PC-3 (cell line): ENCODE measurements at regions not wholly inside any gene's neighbourhood (a gene's known extent, or its start where the extent isn't known, plus 50 kb on each side); places are given as distances from the start of the nearest gene placed in this dataset.

Source experiments
- ATAC-seq: fragments of 200-7000 bp; cut with Tn5 transposase; 2 replicates; pipeline ENCODE4 v1.9.1; 2020; ENCODE audit warnings: mild to moderate bottlenecking, moderate library complexity
- BruUV-seq: library from RNA; stranded (reverse); fragments of 400-500 nt; replicated peaks from 2 replicates; lab custom pipeline; 2021; lab: Mats Ljungman, UMichigan
- CTCF ChIA-PET: fragments of 300-600 bp; sonication (Branson Sonifier 250); formaldehyde crosslinking; loops from one replicate; lab custom pipeline; 2022; ENCODE audit warnings: antibody characterized with exemption; lab: Charles Lee
- POLR2A ChIA-PET: fragments of 300-600 bp; sonication (Branson Sonifier 250); formaldehyde crosslinking; loops from one replicate; lab custom pipeline; 2022; ENCODE audit warnings: antibody characterized with exemption; ENCODE audit not compliant: unreplicated experiment; lab: Charles Lee
- DNase-seq: peaks from one replicate; pipeline ENCODE4 v3.0.0-alpha.2; 2015
- H2AFZ ChIP-seq: fragments of 300-600 bp; sonication (generic); 2 replicates; pipeline ENCODE4 v1.6.0; 2016; ENCODE audit warnings: antibody characterized with exemption, low read length
- H3F3A ChIP-seq: fragments of 300-600 bp; sonication (generic); one replicate; pipeline ENCODE4 v1.6.0; 2017; ENCODE audit warnings: antibody characterized with exemption, low read length, control low read depth, mild to moderate bottlenecking; ENCODE audit not compliant: unreplicated experiment
- H3K27ac ChIP-seq: fragments of 300-600 bp; sonication (generic); 2 replicates; pipeline ENCODE4 v1.5.1; 2016; ENCODE audit warnings: mild to moderate bottlenecking, low read length
- H3K27me3 ChIP-seq: fragments of 300-600 bp; sonication (generic); 2 replicates; pipeline ENCODE4 v1.6.1; 2016; ENCODE audit warnings: low read length, mixed read lengths
- H3K36me3 ChIP-seq: fragments of 300-600 bp; sonication (generic); 2 replicates; pipeline ENCODE4 v1.6.1; 2016; ENCODE audit warnings: low read depth, mixed run types, low read length, mixed read lengths
- H3K4me1 ChIP-seq: fragments of 300-600 bp; sonication (generic); 2 replicates; pipeline ENCODE4 v1.5.1; 2016; ENCODE audit warnings: low read length; ENCODE audit not compliant: insufficient read depth
- H3K4me2 ChIP-seq: fragments of 300-600 bp; sonication (generic); 2 replicates; pipeline ENCODE4 v1.6.0; 2016; ENCODE audit warnings: low read length
- H3K4me3 ChIP-seq: fragments of 300-600 bp; sonication (generic); 2 replicates; pipeline ENCODE4 v1.5.1; 2016; ENCODE audit warnings: mild to moderate bottlenecking, low read length, mixed read lengths
- H3K79me2 ChIP-seq: fragments of 300-600 bp; sonication (generic); 2 replicates; pipeline ENCODE4 v1.6.1; 2017; ENCODE audit warnings: low read length, mixed read lengths
- H3K9ac ChIP-seq: fragments of 300-600 bp; sonication (generic); 2 replicates; pipeline ENCODE4 v1.6.0; 2016; ENCODE audit warnings: mild to moderate bottlenecking, low read length
- H3K9me2 ChIP-seq: fragments of 300-600 bp; sonication (generic); replicated peaks from 2 replicates; pipeline ENCODE4 v1.6.1; 2016; ENCODE audit warnings: mixed run types, low read length, mixed read lengths
- H3K9me3 ChIP-seq: fragments of 300-600 bp; sonication (generic); 2 replicates; pipeline ENCODE4 v1.6.1; 2016; ENCODE audit warnings: low read length, mixed read lengths
- H4K20me1 ChIP-seq: fragments of 300-600 bp; sonication (generic); 2 replicates; pipeline ENCODE4 v1.6.1; 2016; ENCODE audit warnings: low read length, mixed read lengths
- EZH2 ChIP-seq: fragments of 300-600 bp; sonication (generic); IDR thresholded peaks from one replicate; pipeline ENCODE4 v1.6.1; 2017; ENCODE audit warnings: antibody characterized with exemption, mild to moderate bottlenecking, low read length; ENCODE audit not compliant: unreplicated experiment
- EZH2phosphoT487 ChIP-seq: fragments of 300-600 bp; sonication (generic); IDR thresholded peaks from 2 replicates; pipeline ENCODE4 v1.6.1; 2018; ENCODE audit warnings: mild to moderate bottlenecking, antibody characterized with exemption, low read length, borderline replicate concordance
- intact Hi-C: fragments of 100-400 bp; cut with micrococcal nuclease; formaldehyde crosslinking; loops from 2 replicates; pipeline ENCODE4 v1.9.0; 2023
- TF ChIP-seq, protein P1 (sequence below): fragments of 300-600 bp; sonication (generic); conservative IDR thresholded peaks from 2 replicates; pipeline ENCODE4 v1.5.1; 2017; ENCODE audit warnings: antibody characterized with exemption, low read depth, mild to moderate bottlenecking, low read length

DNA sequence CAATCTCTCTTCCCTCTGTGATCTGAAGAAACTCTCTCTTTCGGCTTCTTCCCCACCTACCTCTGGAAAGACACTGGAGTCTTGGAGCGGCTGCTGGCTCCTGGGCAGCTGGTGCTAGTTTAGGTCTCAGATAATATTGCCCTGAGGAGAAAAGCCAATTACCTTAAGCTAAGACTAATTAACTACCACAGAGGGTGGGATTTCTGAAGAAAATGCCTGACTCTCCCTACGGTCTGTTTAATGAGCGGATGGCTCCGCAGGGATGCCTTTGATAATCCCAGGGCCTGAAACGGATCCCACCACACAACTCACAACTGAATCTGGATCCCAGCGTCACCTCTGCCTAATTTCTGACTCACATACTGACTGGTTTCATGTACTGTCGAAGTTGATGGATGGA lies 127.0 kb upstream of the NLRP1 start:
- ChIA-PET CTCF (no interaction called here), POLR2A (no interaction called here)
- Histone ChIP-seq H3K9me3 (no peaks in the 10 kb centered on the region), H3K4me3 (no peak overlapping the region), H4K20me1 (no peaks in the 10 kb centered on the region), H2AFZ (no peak overlapping the region), H3K36me3 (no peaks in the 10 kb centered on the region), H3K4me2 (no peak overlapping the region), H3K9me2 (no peaks in the 10 kb centered on the region), H3K4me1 (peaks cover 5% of the 10 kb centered on the region), H3K27ac (no peak overlapping the region), H3K27me3 (no peaks in the 10 kb centered on the region), H3K9ac (no peak overlapping the region), H3F3A (no peaks in the 10 kb centered on the region), H3K79me2 (no peaks in the 10 kb centered on the region)
- DNase-seq: no peak
- TF ChIP-seq, protein P1, sequence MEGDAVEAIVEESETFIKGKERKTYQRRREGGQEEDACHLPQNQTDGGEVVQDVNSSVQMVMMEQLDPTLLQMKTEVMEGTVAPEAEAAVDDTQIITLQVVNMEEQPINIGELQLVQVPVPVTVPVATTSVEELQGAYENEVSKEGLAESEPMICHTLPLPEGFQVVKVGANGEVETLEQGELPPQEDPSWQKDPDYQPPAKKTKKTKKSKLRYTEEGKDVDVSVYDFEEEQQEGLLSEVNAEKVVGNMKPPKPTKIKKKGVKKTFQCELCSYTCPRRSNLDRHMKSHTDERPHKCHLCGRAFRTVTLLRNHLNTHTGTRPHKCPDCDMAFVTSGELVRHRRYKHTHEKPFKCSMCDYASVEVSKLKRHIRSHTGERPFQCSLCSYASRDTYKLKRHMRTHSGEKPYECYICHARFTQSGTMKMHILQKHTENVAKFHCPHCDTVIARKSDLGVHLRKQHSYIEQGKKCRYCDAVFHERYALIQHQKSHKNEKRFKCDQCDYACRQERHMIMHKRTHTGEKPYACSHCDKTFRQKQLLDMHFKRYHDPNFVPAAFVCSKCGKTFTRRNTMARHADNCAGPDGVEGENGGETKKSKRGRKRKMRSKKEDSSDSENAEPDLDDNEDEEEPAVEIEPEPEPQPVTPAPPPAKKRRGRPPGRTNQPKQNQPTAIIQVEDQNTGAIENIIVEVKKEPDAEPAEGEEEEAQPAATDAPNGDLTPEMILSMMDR: no peak
- TF ChIP-seq EZH2phosphoT487 (no peak), EZH2 (no peak)
- no peak for ATAC-seq
- intact Hi-C loops: loop anchor here (10.0 kb wide), 1 partner anchor 353 kb away; no protein-coding TSS in a partner anchor
- BruUV-seq: no TSS peak

DNA sequence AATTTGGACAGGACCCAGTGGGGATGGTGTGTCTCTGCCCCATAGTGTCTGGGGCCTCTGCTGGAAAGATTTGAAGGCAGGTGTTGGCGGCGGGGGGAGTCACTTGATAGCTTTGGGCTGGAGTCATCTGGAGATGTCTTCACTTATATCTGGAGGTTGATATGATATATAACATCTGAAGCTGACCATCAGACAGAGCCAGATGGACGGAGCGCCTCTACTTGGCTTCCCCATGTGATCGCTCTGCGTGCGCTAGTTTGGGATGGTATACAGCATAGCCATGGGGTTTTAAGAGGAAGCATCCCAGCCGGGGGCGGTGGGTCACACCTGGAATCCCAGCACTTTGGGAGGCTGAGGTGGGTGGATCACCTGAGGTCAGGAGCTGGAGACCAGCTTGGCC lies 130.7 kb upstream of the NLRP1 start:
- ChIA-PET CTCF (no interaction called here), POLR2A (no interaction called here)
- H4K20me1 ChIP-seq: no peaks in the 10 kb centered on the region
- no peak overlapping the region for H3K27ac ChIP-seq
- no peak overlapping the region for H3K9ac ChIP-seq
- no peaks in the 10 kb centered on the region for H3K9me2 ChIP-seq
- intact Hi-C loops: loop anchor here (5.0 to 10.0 kb wide), 3 partner anchors 72 to 350 kb away; no protein-coding TSS in a partner anchor
- H3K27me3 ChIP-seq: no peaks in the 10 kb centered on the region
- peaks cover 3% of the 10 kb centered on the region for H3F3A ChIP-seq
- H3K4me1 ChIP-seq: peaks cover 21% of the 10 kb centered on the region
- no peak for TF ChIP-seq EZH2
- TF ChIP-seq, protein P1: no peak
- no peak for TF ChIP-seq EZH2phosphoT487
- BruUV-seq: no TSS peak
- H3K36me3 ChIP-seq: no peaks in the 10 kb centered on the region
- no peak overlapping the region for H3K4me3 ChIP-seq
- no peaks in the 10 kb centered on the region for H3K9me3 ChIP-seq
- H3K4me2 ChIP-seq: no peak overlapping the region
- H2AFZ ChIP-seq: no peak overlapping the region
- DNase-seq (no peak), ATAC-seq (no peak)
- no peaks in the 10 kb centered on the region for H3K79me2 ChIP-seq

DNA sequence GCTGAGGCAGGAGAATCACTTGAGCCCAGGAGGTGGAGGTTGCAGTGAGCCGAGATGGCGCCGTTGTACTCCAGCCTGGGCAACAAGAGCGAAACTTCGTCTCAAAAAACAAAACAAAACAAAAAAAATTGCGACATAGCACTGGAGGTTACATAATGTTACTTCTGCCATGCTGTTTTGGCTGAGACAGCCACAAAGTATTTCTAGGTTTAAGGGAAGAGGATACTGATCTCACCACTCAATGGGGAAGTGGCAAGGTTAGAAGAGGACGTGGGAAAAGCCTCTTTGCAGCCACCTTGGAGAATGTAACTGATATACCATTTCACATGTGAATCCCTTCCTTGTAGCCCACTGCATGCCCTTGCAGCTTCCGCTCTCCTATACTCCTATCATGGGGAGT lies 131.2 kb upstream of the NLRP1 start:
- Histone ChIP-seq H3K36me3 (no peaks in the 10 kb centered on the region), H3K79me2 (no peaks in the 10 kb centered on the region), H3F3A (peaks cover 3% of the 10 kb centered on the region), H3K27ac (no peak overlapping the region), H3K4me1 (peaks cover 21% of the 10 kb centered on the region), H3K9me2 (no peaks in the 10 kb centered on the region), H3K9me3 (no peaks in the 10 kb centered on the region), H4K20me1 (no peaks in the 10 kb centered on the region), H3K27me3 (no peaks in the 10 kb centered on the region), H3K4me2 (no peak overlapping the region), H3K4me3 (no peak overlapping the region), H3K9ac (no peak overlapping the region), H2AFZ (no peak overlapping the region)
- ChIA-PET POLR2A (no interaction called here), CTCF (no interaction called here)
- BruUV-seq: no TSS peak
- ATAC-seq (no peak), DNase-seq (no peak)
- TF ChIP-seq, protein P1: no peak
- TF ChIP-seq EZH2phosphoT487 (no peak), EZH2 (no peak)
- intact Hi-C loops: loop anchor here (5.0 to 10.0 kb wide), 3 partner anchors 72 to 349 kb away; no protein-coding TSS in a partner anchor
